Left kidney (tissue), 1 donor: ENCODE measurements at regions not wholly inside any gene's neighbourhood (a gene's known extent, or its start where the extent isn't known, plus 50 kb on each side); places are given as distances from the start of the nearest gene placed in this dataset.

Experiments
- DNase-seq: peaks from one replicate; pipeline ENCODE4 v3.0.0-alpha.2; 2013

DNA sequence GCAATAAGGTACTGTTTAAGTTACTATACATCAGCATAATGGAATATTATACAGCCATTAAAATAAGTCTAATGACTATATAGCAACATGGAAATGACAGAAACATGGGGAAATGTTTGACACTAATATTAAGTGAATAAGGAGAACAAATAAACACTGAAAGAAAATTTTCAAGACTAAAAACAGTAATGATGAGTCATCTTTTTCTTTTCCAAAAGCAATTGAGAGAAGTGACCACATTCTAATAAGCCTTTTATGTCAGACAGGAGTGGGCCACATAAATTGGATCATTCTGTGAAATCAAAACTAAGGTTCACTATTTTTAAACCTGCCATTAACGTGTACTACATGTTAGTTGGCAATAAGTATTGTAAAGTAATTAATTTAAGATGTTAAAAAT lies 187.5 kb downstream of the AHR start:
- no peak for DNase-seq

GRCh38 chr7:17486835-17487234 lies 188.4 kb downstream of the AHR start:
- no peak for DNase-seq

- DNase-seq: no peak
These were observed 188.9 kb downstream of the AHR start for GRCh38 chr7:17487343-17487742.

DNA sequence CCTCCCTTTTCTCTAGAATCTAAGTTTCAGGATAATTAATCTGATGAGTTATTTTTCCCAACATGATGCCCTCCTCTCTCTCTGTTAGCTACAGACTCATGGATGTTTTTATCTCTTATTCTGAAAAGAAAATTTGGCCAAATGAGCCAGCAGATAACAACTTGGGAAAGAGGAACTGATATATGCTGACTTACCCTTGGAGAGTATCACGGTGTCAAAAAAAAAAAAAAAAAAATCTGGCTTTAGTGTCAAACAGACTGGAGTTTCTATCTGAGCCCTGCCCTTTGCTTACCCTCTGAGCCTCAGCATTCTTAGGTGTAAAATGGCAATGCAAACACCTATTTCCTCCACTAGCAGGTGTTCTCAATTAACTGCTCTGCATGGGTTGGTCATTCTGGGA lies 190.4 kb downstream of the AHR start:
- no peak for DNase-seq

- DNase-seq: no peak
These were observed 191.5 kb downstream of the AHR start for GRCh38 chr7:17489961-17490360.

GRCh38 chr7:17490825-17491224 lies 192.4 kb downstream of the AHR start:
- no peak for DNase-seq

GRCh38 chr7:17492437-17492836 lies 194.0 kb downstream of the AHR start:
- no peak for DNase-seq

DNA sequence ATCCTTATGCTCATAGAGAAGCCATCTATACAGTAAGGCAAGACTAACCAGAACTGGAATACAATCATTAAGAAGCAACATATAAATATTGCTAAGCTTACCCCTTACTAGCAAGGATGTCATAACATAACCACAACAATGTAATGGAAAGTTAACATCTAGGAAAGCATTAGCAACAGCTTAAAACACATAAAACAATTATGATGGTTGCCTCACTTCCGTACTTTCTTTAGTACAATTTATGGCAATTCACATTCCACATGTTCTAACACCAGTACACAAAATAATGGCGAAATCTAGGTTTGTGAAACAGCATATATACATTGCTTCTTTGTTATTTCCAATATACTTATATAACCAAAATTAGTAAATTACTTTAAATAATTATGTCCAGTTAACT lies 195.0 kb downstream of the AHR start:
- no peak for DNase-seq

GRCh38 chr7:17495655-17496394 lies 197.4 kb downstream of the AHR start:
- no peak for DNase-seq

- DNase-seq: no peak
These were observed 198.7 kb downstream of the AHR start for GRCh38 chr7:17497136-17497535.

DNA sequence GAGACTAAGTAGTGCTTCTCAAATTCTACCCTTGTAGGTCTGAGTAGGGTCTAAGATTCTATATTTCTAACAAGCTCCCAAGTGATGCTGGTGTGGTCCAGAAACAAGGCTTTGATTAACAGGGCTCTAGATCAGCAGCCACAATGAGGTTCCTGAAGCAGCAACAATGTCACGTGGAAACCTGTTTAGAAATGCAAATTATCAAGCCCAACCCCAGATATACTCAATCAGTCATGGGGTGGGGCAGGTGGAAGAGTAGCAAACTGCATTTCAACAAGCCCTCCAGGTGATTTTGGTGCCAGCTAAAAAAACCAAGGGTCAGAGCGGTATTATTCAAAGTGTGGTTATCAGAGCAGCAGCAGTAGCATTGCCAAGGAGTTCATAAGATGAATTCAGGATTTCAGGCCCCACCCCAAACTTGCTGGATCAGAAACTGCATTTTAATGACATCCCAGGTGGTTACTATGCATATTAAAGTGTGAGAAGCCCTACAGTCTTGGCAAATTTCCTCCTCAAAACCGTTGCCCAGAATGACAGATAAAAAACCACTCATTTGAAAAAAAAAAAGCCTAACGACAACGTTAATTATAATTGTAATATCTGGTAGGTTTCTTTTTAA lies 199.2 kb downstream of the AHR start:
- DNase-seq: no peak

DNA sequence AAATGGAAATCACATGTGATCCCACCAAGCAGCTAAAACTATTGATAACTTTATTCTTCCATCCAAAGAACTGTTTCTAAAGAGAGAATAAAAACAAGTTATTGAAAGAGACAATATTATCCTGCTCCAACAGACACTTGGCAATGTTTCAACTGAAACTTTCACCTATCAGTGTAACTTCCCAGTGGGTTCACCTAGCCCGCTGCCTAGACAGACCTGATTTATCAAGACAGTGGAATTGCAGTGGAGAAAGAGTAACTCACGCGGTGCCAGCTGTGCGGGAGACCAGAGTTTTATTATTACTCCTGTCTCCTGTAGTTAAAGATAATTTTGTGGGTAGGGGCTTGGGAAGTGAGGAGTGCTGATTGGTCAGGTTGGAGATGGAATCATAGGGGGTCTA lies 199.8 kb downstream of the AHR start:
- no peak for DNase-seq

DNA sequence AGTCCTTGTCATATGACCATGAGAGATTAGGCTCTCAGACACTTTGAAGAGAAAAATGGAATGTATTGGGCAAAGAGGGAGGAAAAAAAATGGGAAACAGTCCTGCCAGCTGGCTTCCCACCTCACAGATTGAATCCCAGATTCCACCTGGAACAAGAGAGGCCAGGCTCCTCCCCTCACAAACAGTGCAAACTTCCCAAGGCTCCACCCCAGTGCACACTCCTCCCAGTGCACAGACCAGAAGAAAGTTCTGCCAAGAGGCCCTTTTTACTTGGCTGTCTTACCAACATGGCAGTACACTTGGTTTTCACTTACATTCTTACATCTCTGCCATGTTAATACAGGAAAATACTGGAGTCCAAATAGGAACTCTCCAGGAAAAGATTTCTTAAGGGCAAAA lies 202.3 kb downstream of the AHR start:
- no peak for DNase-seq

DNA sequence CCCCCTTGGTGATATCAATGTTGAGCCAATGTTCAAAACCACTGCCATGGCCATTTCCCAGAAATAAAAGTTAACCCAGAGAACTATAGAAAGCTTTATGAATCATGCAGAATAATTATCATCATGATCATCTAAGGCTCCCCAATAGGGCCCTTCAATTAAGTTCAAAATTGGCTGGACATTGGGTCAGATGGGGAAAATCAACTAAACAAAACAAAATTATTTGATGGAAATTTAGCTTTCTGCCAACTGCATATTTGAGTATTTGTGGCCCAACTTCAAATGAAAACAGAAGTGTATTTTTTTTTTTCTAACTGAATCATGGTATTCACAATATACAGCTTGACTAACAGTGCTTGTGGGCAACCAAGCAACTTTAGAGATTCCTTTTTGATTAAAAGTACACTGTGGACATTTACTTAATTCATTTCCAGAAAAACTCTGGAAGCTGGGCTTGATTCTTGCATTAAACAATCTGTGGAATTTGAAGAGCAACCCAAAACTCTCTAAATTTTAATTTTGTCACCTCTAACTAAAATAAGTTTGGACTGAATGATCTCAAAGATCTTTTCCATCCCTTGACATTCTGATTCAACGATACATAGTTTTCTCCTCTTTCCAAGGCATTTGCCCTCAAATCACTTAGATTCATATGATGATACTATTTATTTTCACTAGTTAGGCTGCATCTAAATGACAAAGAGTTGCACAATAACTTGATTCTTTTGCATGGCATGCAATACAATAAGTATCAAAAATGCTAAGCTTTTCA lies 203.2 kb downstream of the AHR start:
- DNase-seq: no peak

DNA sequence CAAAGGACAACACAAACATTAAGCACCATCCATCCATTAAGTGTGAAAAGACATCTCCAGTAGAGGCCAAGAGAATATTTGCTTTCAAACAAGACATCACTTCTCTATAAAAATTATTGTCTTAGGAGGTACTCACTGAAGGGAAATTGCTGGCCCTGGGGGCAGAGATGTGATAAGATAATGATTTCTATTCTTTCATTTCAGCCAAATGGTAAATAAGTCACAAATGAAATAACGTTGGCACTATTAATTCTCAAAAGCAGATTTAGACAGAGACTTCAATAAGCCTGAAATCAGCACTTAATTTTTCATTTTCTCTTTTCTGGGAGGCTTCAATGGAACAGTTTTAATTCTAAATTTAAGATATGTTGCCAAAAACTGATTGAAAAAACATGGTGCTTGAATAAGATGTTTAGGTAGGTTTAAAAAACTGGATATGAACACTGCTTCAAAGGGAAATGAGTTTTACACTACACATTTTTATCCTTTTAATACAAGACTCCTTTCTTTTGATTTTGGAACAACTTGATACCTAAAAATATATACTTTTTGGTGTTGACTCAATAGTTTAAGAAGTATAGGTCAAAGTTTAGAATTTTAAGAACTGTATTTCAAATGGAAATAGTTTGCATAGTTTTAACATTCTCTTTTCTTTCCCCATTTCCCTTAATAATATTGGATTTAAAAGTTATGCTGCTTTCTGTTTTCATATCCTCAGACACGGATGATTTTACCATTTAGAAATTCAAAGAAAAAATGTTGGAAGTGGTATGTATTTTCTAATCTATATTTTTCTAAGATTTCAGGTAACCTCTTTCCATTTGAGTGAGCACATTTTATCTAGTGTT lies 204.0 kb downstream of the AHR start:
- no peak for DNase-seq

- DNase-seq: no peak
These were observed 207.6 kb downstream of the AHR start for GRCh38 chr7:17506095-17506494.

GRCh38 chr7:17506596-17506995 lies 208.1 kb downstream of the AHR start:
- no peak for DNase-seq

DNA sequence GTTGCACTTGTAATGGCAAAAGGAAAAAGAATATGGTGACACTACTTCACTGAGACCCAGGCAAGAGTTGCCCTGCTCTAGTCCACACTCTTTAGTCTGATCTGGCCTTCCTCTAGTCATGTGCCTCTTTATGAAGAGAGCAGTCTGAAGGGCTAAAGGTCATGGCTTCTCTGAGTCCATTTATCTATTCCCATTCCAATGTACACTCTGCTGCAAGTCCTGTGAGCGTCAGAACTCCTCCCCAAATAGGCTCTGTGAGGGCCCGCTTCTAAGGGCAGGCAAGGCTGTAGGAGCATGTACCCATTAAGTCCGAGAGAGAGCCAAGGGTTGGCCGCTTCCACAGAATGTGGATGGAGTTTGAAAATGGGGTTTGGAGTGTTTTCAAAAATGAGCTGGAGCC lies 209.3 kb downstream of the AHR start:
- DNase-seq: no peak

DNA sequence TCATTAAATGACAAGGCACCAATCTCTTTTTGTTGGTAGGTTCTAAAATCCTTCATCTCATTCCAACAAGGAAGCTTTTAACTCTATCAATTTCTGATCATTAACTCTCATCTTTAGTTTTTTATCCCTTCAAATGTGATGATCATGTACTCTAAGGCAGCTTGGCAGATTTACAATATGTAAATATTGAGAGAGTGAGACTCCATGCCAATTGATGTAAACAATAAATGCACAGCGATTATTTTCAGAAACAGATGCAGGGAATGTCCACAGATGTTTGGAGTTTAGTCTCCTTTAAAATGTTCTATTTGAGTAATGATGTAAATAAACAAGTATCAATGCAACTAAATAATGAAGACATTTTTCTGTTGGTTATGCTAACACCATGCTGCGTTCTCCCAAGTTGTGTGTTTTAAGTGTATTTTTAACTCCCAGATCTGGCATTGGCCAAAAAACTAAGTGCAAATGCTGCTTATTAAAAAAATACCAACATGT lies 213.8 kb downstream of the AHR start:
- DNase-seq: no peak

GRCh38 chr7:17516771-17517170 lies 218.3 kb downstream of the AHR start:
- no peak for DNase-seq

GRCh38 chr7:17520941-17521340 lies 222.5 kb downstream of the AHR start:
- DNase-seq: no peak

DNA sequence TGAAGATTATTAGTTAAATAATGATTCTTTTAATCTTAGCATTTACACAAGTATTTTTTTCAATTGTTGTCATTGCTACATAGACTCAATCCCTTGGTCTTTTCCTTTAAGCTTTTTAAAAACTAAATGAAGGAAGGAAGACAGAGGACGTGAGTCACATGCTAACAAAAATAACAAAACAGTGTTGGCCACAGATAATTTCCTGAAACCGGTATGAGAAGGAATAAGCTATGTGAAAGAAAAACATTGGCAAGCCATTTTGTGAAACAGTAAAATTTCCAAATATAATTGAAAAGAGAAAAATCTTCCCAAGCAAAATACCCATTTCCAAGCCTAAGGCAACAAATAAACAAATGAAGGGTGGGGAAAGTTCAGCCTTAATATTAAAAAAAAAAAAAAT lies 223.0 kb downstream of the AHR start:
- no peak for DNase-seq
